HepG2 (cell line): ENCODE measurements at regions not wholly inside any gene's neighbourhood (a gene's known extent, or its start where the extent isn't known, plus 50 kb on each side); places are given as distances from the start of the nearest gene placed in this dataset.

Experiments used
- FOXA1 ChIP-seq, 2 experiments: fragments of 450-650 bp in 1 of 2; sonication (generic) in 1 of 2; formaldehyde crosslinking in 1 of 2; IDR thresholded peaks; 2 replicates each; pipeline versions ENCODE4 v1.4.0 to v1.6.1; 2016 to 2020; ENCODE audit warnings: missing genetic modification reagents in 1 of 2
- POLR2A ChIP-seq, 2 experiments: IDR thresholded peaks; 2 replicates each; pipeline ENCODE4 v1.6.1; 2011; ENCODE audit warnings: low read depth in 2 of 2, low read length in 2 of 2, mild to moderate bottlenecking in 1 of 2, moderate library complexity in 1 of 2; ENCODE audit not compliant: insufficient read depth in 1 of 2
- SCMH1 ChIP-seq: sonication (generic); formaldehyde crosslinking; IDR thresholded peaks from 2 replicates; pipeline ENCODE4 v1.9.0; 2021; ENCODE audit warnings: missing genetic modification reagents, mild to moderate bottlenecking, borderline replicate concordance
- ZNF615 ChIP-seq: sonication (generic); formaldehyde crosslinking; IDR thresholded peaks from 2 replicates; pipeline ENCODE4 v1.5.0; 2020; ENCODE audit warnings: mild to moderate bottlenecking, missing genetic modification reagents, borderline replicate concordance
- ZNF775 ChIP-seq: sonication (generic); formaldehyde crosslinking; IDR thresholded peaks from 2 replicates; pipeline ENCODE4 v1.4.0; 2020; ENCODE audit warnings: missing genetic modification reagents, mild to moderate bottlenecking, moderate library complexity, borderline replicate concordance
- TF ChIP-seq, protein P1 (sequence below): sonication (generic); formaldehyde crosslinking; IDR thresholded peaks from 2 replicates; pipeline ENCODE4 v1.4.0; 2020; ENCODE audit warnings: missing genetic modification reagents
- TF ChIP-seq, protein P2 (sequence below): sonication (generic); formaldehyde crosslinking; IDR thresholded peaks from 2 replicates; pipeline ENCODE4 v1.8.1; 2022; ENCODE audit warnings: mild to moderate bottlenecking, missing genetic modification reagents

DNA sequence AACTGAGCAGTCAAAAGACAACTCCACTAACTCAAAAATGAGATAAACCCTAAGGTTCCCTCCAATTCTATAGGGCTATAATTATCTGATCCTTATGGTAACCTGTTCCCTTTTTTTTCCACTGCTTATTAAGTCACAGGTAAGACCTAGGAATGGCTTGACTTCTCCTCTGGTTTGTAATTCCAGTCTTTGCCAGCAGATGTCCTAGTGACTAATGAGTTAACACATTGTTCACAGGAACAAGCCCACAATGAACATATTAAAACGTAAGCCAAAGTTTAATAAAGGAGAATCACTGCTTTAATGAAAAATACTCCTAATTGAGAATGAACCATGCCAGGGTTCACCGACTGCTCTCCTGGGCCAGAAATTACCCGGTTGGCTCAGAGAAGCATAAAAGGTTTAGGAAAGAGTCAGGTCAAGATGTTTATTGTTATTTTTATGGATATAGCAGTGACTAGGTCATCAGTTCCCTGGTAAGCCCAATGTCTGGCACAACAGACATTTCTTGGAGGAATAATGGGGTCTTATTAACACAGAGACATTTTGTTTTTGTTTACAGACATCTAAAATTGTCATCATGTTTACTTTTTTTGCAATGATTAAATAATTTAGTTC lies 120.1 kb downstream of the ELAPOR2 start:
- no peak for TF ChIP-seq ZNF775
- no peak for TF ChIP-seq ZNF615 (CRISPR knock-in tag)
- no peak for TF ChIP-seq POLR2A (IDR thresholded peaks at IDR 0.05; ENCODE audit: insufficient read depth in 1 of 2, low read depth in 2 of 2, low read length in 2 of 2)
- no peak for TF ChIP-seq FOXA1 (IDR thresholded peaks at IDR 0.05)
- no peak for TF ChIP-seq FOXA1 (CRISPR knock-in tag; IDR thresholded peaks at IDR 0.05)
- TF ChIP-seq, protein P1, sequence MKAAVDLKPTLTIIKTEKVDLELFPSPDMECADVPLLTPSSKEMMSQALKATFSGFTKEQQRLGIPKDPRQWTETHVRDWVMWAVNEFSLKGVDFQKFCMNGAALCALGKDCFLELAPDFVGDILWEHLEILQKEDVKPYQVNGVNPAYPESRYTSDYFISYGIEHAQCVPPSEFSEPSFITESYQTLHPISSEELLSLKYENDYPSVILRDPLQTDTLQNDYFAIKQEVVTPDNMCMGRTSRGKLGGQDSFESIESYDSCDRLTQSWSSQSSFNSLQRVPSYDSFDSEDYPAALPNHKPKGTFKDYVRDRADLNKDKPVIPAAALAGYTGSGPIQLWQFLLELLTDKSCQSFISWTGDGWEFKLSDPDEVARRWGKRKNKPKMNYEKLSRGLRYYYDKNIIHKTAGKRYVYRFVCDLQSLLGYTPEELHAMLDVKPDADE (CRISPR knock-in tag), result no peak
- TF ChIP-seq SCMH1 (CRISPR knock-in tag), result no peak
- TF ChIP-seq, protein P2, sequence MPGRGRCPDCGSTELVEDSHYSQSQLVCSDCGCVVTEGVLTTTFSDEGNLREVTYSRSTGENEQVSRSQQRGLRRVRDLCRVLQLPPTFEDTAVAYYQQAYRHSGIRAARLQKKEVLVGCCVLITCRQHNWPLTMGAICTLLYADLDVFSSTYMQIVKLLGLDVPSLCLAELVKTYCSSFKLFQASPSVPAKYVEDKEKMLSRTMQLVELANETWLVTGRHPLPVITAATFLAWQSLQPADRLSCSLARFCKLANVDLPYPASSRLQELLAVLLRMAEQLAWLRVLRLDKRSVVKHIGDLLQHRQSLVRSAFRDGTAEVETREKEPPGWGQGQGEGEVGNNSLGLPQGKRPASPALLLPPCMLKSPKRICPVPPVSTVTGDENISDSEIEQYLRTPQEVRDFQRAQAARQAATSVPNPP (CRISPR knock-in tag), result no peak
